ENCODE measurements at regions not wholly inside any gene's neighbourhood (a gene's known extent, or its start where the extent isn't known, plus 50 kb on each side); places are given as distances from the start of the nearest gene placed in this dataset.
"Not testable (repeated sequence)": the region's sequence is repeated elsewhere in the genome, so short reads cannot be mapped to it uniquely, and the experiment has no call there.

- Histone ChIP-seq H3K27ac (ENCODE audit: low read depth, low read length) (peak overlapping the region; percentile 10), H3K79me2 (ENCODE audit: insufficient read depth, low read length) (no peaks in the 10 kb centered on the region)
- TF ChIP-seq CTCF (IDR thresholded peaks at IDR 0.05; ENCODE audit: extremely low read depth, low read depth, low read length), result no peak
Measured at GRCh38 chr6:43926634-43927531, 156.9 kb downstream of the VEGFA start.

GRCh38 chr6:43925636-43926139, 155.7 kb downstream of the VEGFA start:
- H3K79me2 ChIP-seq (ENCODE audit: insufficient read depth, low read length); H3K4me3 ChIP-seq (ENCODE audit: insufficient read depth, low read length); H3K4me2 ChIP-seq (ENCODE audit: insufficient read depth, low read length); H3K27ac ChIP-seq (ENCODE audit: low read depth, low read length); H4K20me1 ChIP-seq (ENCODE audit: insufficient read depth, low read length); H3K27me3 ChIP-seq (ENCODE audit: insufficient read depth, low read length); H3K36me3 ChIP-seq (ENCODE audit: insufficient read depth, low read length); H2AFZ ChIP-seq (ENCODE audit: low read length); H3K9me3 ChIP-seq (ENCODE audit: low read depth, low read length): not testable (repeated sequence)
- DNase-seq (ENCODE audit: insufficient read length, low spot score, missing footprints), result peak; percentile 10
- H3K4me1 ChIP-seq (ENCODE audit: insufficient read depth, low read length), result peaks cover 40% of the 10 kb centered on the region

More at GRCh38 chr6:43926634-43927531, 156.9 kb downstream of the VEGFA start:
- Histone ChIP-seq H3K27me3 (ENCODE audit: insufficient read depth, low read length) (no peaks in the 10 kb centered on the region), H4K20me1 (ENCODE audit: insufficient read depth, low read length) (no peaks in the 10 kb centered on the region), H3K4me1 (ENCODE audit: insufficient read depth, low read length) (peaks cover 40% of the 10 kb centered on the region), H3K9me3 (ENCODE audit: low read depth, low read length) (no peaks in the 10 kb centered on the region), H3K36me3 (ENCODE audit: insufficient read depth, low read length) (no peaks in the 10 kb centered on the region), H2AFZ (ENCODE audit: low read length) (no peak overlapping the region), H3K4me3 (ENCODE audit: insufficient read depth, low read length) (no peak overlapping the region), H3K4me2 (ENCODE audit: insufficient read depth, low read length) (no peak overlapping the region)
- peak; percentile 93 for DNase-seq (ENCODE audit: insufficient read length, low spot score, missing footprints)

GRCh38 chr6:43924222-43924702, 154.3 kb downstream of the VEGFA start:
- H2AFZ ChIP-seq (ENCODE audit: low read length), result peak overlapping the region; percentile 63
- peak; percentile 86 for DNase-seq (ENCODE audit: insufficient read length, low spot score, missing footprints)

More at GRCh38 chr6:43924222-43924702, 154.3 kb downstream of the VEGFA start:
- Histone ChIP-seq H3K27me3 (ENCODE audit: insufficient read depth, low read length) (no peaks in the 10 kb centered on the region), H3K9me3 (ENCODE audit: low read depth, low read length) (no peaks in the 10 kb centered on the region), H3K79me2 (ENCODE audit: insufficient read depth, low read length) (no peaks in the 10 kb centered on the region), H3K4me2 (ENCODE audit: insufficient read depth, low read length) (peak overlapping the region; percentile 61), H3K27ac (ENCODE audit: low read depth, low read length) (peak overlapping the region; percentile 68), H3K4me1 (ENCODE audit: insufficient read depth, low read length) (peaks cover 40% of the 10 kb centered on the region), H3K4me3 (ENCODE audit: insufficient read depth, low read length) (peak overlapping the region; percentile 34), H3K36me3 (ENCODE audit: insufficient read depth, low read length) (no peaks in the 10 kb centered on the region), H4K20me1 (ENCODE audit: insufficient read depth, low read length) (no peaks in the 10 kb centered on the region)
- TF ChIP-seq CTCF (IDR thresholded peaks at IDR 0.05; ENCODE audit: extremely low read depth, low read depth, low read length), result no peak

Data from osteoblast (primary cell).